ENCODE measurements at regions not wholly inside any gene's neighbourhood (a gene's known extent, or its start where the extent isn't known, plus 50 kb on each side); places are given as distances from the start of the nearest gene placed in this dataset.

- TF ChIP-seq POLR2AphosphoS5 (IDR thresholded peaks at IDR 0.05) = no peak
- no peak for TF ChIP-seq CTCF (IDR thresholded peaks at IDR 0.05)
Measured at GRCh38 chr2:2981000-2981399, 396.6 kb downstream of the EIPR1 start.
